CD4-positive, alpha-beta T cell (primary cell): ENCODE measurements at regions not wholly inside any gene's neighbourhood (a gene's known extent, or its start where the extent isn't known, plus 50 kb on each side); places are given as distances from the start of the nearest gene placed in this dataset.

Experiments
- ATAC-seq: fragments of 200-7000 bp; cut with Tn5 transposase; one replicate; pipeline ENCODE4 v1.10.0; 2022; ENCODE audit warnings: mild to moderate bottlenecking; ENCODE audit not compliant: poor library complexity
- CTCF ChIA-PET: fragments of 350-600 bp; sonication (Branson Sonifier 250); formaldehyde crosslinking; loops from one replicate; lab custom pipeline; 2021; ENCODE audit warnings: antibody characterized with exemption, inconsistent platforms; lab: Charles Lee
- POLR2A ChIA-PET: fragments of 350-600 bp; sonication (Branson Sonifier 250); formaldehyde crosslinking; loops from one replicate; lab custom pipeline; 2021; ENCODE audit warnings: antibody characterized with exemption, inconsistent platforms; lab: Charles Lee
- DNase-seq, 14 experiments: peaks; one replicate each; pipeline ENCODE4 v3.0.0-alpha.2; 2013 to 2020; ENCODE audit warnings: mixed read lengths in 2 of 14
- H3K27ac ChIP-seq, 2 donors: one replicate each; pipeline versions ENCODE4 v1.5.1 to v1.7.0; 2013; ENCODE audit warnings: low read length in 2 of 2, low read depth in 1 of 2, mild to moderate bottlenecking in 1 of 2
- H3K27me3 ChIP-seq, 2 experiments: 1 replicate in 1 of 2; 2 replicates in 1 of 2; pipeline versions ENCODE4 v1.6.1 to v1.7.0; 2013; ENCODE audit warnings: low read length in 2 of 2, control low read depth in 1 of 2, mild to moderate bottlenecking in 1 of 2, moderate library complexity in 1 of 2; ENCODE audit not compliant: insufficient read depth in 2 of 2, control insufficient read depth in 1 of 2
- H3K36me3 ChIP-seq: one replicate; pipeline ENCODE4 v1.6.1; 2013; ENCODE audit warnings: low read length, control low read depth; ENCODE audit not compliant: insufficient read depth
- H3K4me1 ChIP-seq: one replicate; pipeline ENCODE4 v1.6.1; 2013; ENCODE audit warnings: low read length, control low read depth; ENCODE audit not compliant: insufficient read depth
- H3K4me3 ChIP-seq: one replicate; pipeline ENCODE4 v1.5.1; 2013; ENCODE audit warnings: mild to moderate bottlenecking, low read length, moderate library complexity
- H3K9me3 ChIP-seq, 2 experiments: 1 replicate in 1 of 2; 2 replicates in 1 of 2; pipeline versions ENCODE4 v1.6.1 to v1.7.0; 2013; ENCODE audit warnings: low read length in 2 of 2, mild to moderate bottlenecking in 2 of 2, control low read depth in 1 of 2, moderate library complexity in 1 of 2; ENCODE audit not compliant: control insufficient read depth in 1 of 2, insufficient read depth in 1 of 2
- H3K27ac Mint-ChIP-seq: one replicate; pipeline ENCODE4 v1.8.0; 2020; ENCODE audit warnings: mixed read lengths
- H3K27me3 Mint-ChIP-seq: one replicate; pipeline ENCODE4 v1.8.0; 2021; ENCODE audit warnings: mixed read lengths
- H3K36me3 Mint-ChIP-seq: one replicate; pipeline ENCODE4 v1.8.0; 2021; ENCODE audit warnings: low read depth, mixed read lengths
- H3K4me1 Mint-ChIP-seq: one replicate; pipeline ENCODE4 v1.8.0; 2021; ENCODE audit warnings: low read depth, mixed read lengths
- H3K4me3 Mint-ChIP-seq: one replicate; pipeline ENCODE4 v1.8.0; 2020; ENCODE audit warnings: mild to moderate bottlenecking, mixed read lengths
- H3K9me3 Mint-ChIP-seq: one replicate; pipeline ENCODE4 v1.8.0; 2020; ENCODE audit warnings: mixed read lengths
- CTCF ChIP-seq: fragments of 200-600 bp; IDR thresholded peaks from one replicate; pipeline ENCODE4 v1.8.0; 2022; ENCODE audit warnings: antibody characterized with exemption, mild to moderate bottlenecking
- intact Hi-C, 2 experiments: fragments of 100-400 bp; cut with DNase I in 1 of 2; cut with micrococcal nuclease in 1 of 2; formaldehyde crosslinking; loops; one replicate each; pipeline versions ENCODE4 v1.15.1 to v1.9.0; 2023 to 2025; cut with DNase I, micrococcal nuclease

GRCh38 chr2:117055499-117056375, 758.8 kb upstream of the DDX18 start:
- no peak overlapping the region for H3K4me3 ChIP-seq
- Mint-ChIP-seq H3K27ac (no peak overlapping the region), H3K9me3 (peaks cover 14% of the 10 kb centered on the region), H3K36me3 (no peaks in the 10 kb centered on the region), H3K27me3 (no peaks in the 10 kb centered on the region), H3K4me3 (no peak overlapping the region), H3K4me1 (no peaks in the 10 kb centered on the region)
- H3K27ac ChIP-seq = no peak overlapping the region
- no peak for ATAC-seq
- no peaks in the 10 kb centered on the region for H3K4me1 ChIP-seq
- H3K36me3 ChIP-seq = no peaks in the 10 kb centered on the region
- peaks cover 4 to 9% of the 10 kb centered on the region in 2 experiments for H3K9me3 ChIP-seq
- ChIA-PET CTCF (no interaction called here), POLR2A (no interaction called here)
- no peak for DNase-seq
- no peaks in the 10 kb centered on the region for H3K27me3 ChIP-seq
- intact Hi-C loops = no loop called here
- TF ChIP-seq CTCF = no peak

GRCh38 chr2:117056376-117056748, 758.1 kb upstream of the DDX18 start:
- Histone ChIP-seq H3K4me1 (no peaks in the 10 kb centered on the region), H3K36me3 (no peaks in the 10 kb centered on the region), H3K27ac (no peak overlapping the region), H3K4me3 (no peak overlapping the region), H3K27me3 (no peaks in the 10 kb centered on the region), H3K9me3 (peaks cover 4 to 9% of the 10 kb centered on the region in 2 experiments)
- H3K27ac Mint-ChIP-seq = no peak overlapping the region
- H3K4me1 Mint-ChIP-seq = no peaks in the 10 kb centered on the region
- TF ChIP-seq CTCF = no peak
- DNase-seq (no peak), ATAC-seq (no peak)
- CTCF ChIA-PET = no interaction called here
- H3K4me3 Mint-ChIP-seq = no peak overlapping the region
- H3K27me3 Mint-ChIP-seq = no peaks in the 10 kb centered on the region
- intact Hi-C loops = no loop called here
- peaks cover 14% of the 10 kb centered on the region for H3K9me3 Mint-ChIP-seq
- H3K36me3 Mint-ChIP-seq = no peaks in the 10 kb centered on the region
- POLR2A ChIA-PET = no interaction called here

DNA sequence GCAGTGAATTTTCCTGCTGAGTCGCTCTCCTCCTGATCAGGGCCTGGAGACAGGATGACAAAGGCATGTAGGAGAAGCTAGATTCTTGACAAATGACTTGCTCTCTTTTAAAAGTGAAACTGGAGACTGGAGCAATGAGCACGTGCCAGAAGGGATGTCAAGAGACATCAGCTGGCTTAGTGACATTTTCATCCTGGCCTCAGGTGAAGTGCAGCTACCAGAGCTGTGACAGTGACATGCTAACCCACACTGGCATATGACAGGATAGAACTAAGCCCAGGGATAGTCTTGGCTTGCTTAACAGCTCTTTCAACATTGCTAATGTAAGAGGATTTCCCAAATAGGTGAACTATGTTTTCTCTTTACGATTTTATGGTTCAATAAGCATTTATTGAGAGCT, 757.5 kb upstream of the DDX18 start:
- POLR2A ChIA-PET = no interaction called here
- H3K27me3 Mint-ChIP-seq = no peaks in the 10 kb centered on the region
- CTCF ChIA-PET = no interaction called here
- H3K4me3 Mint-ChIP-seq = no peak overlapping the region
- H3K27ac Mint-ChIP-seq = no peak overlapping the region
- no peaks in the 10 kb centered on the region for H3K4me1 ChIP-seq
- peaks cover 14% of the 10 kb centered on the region for H3K9me3 Mint-ChIP-seq
- no peak for TF ChIP-seq CTCF
- no peaks in the 10 kb centered on the region for H3K36me3 Mint-ChIP-seq
- no peak for DNase-seq
- no peaks in the 10 kb centered on the region for H3K4me1 Mint-ChIP-seq
- intact Hi-C loops = no loop called here
- no peak for ATAC-seq
- peaks cover 4 to 9% of the 10 kb centered on the region in 2 experiments for H3K9me3 ChIP-seq
- H3K36me3 ChIP-seq = no peaks in the 10 kb centered on the region
- no peaks in the 10 kb centered on the region for H3K27me3 ChIP-seq
- no peak overlapping the region for H3K4me3 ChIP-seq
- H3K27ac ChIP-seq = no peak overlapping the region
